ENCODE measurements at regions not wholly inside any gene's neighbourhood (a gene's known extent, or its start where the extent isn't known, plus 50 kb on each side); places are given as distances from the start of the nearest gene placed in this dataset.

GRCh38 chr3:13210221-13210975 lies 137.2 kb upstream of the IQSEC1 start:
- Histone ChIP-seq H3K4me3 (ENCODE audit: low read length) (no peak overlapping the region), H3K27me3 (ENCODE audit: control insufficient read depth, insufficient read depth, low read length) (peaks cover 13% of the 10 kb centered on the region), H3K9me3 (replicated peaks; ENCODE audit: control insufficient read depth, low read depth, low read length) (no peaks in the 10 kb centered on the region), H3K4me1 (ENCODE audit: control insufficient read depth, insufficient read depth, low read length) (peaks cover 12% of the 10 kb centered on the region), H3K36me3 (ENCODE audit: control insufficient read depth, insufficient read depth, low read length) (no peaks in the 10 kb centered on the region), H3K27ac (ENCODE audit: low read length) (no peak overlapping the region)
- WGBS (ENCODE audit: insufficient coverage) = 73% methylated on average over 11 of the region's 22 CpGs
- DNase-seq = no peak

- Histone ChIP-seq H3K9me3 (replicated peaks; ENCODE audit: control insufficient read depth, low read depth, low read length) (no peaks in the 10 kb centered on the region), H3K27ac (ENCODE audit: low read length) (no peak overlapping the region), H3K4me1 (ENCODE audit: control insufficient read depth, insufficient read depth, low read length) (peaks cover 12% of the 10 kb centered on the region), H3K36me3 (ENCODE audit: control insufficient read depth, insufficient read depth, low read length) (no peaks in the 10 kb centered on the region), H3K27me3 (ENCODE audit: control insufficient read depth, insufficient read depth, low read length) (peaks cover 21% of the 10 kb centered on the region), H3K4me3 (ENCODE audit: low read length) (no peak overlapping the region)
- DNase-seq = no peak
- 52% methylated on average over 5 of the region's 6 CpGs for WGBS (ENCODE audit: insufficient coverage)
These were observed 136.4 kb upstream of the IQSEC1 start for GRCh38 chr3:13209634-13209997.

GRCh38 chr3:13208706-13209633 lies 135.7 kb upstream of the IQSEC1 start:
- no peaks in the 10 kb centered on the region for H3K36me3 ChIP-seq (ENCODE audit: control insufficient read depth, insufficient read depth, low read length)
- DNase-seq = no peak
- 61% methylated on average over 16 of the region's 17 CpGs for WGBS (ENCODE audit: insufficient coverage)
- H3K27ac ChIP-seq (ENCODE audit: low read length) = no peak overlapping the region
- H3K4me3 ChIP-seq (ENCODE audit: low read length) = no peak overlapping the region
- H3K4me1 ChIP-seq (ENCODE audit: control insufficient read depth, insufficient read depth, low read length) = peaks cover 12% of the 10 kb centered on the region
- H3K9me3 ChIP-seq (replicated peaks; ENCODE audit: control insufficient read depth, low read depth, low read length) = no peaks in the 10 kb centered on the region
- H3K27me3 ChIP-seq (ENCODE audit: control insufficient read depth, insufficient read depth, low read length) = peaks cover 27% of the 10 kb centered on the region

GRCh38 chr3:13207975-13208705 lies 134.9 kb upstream of the IQSEC1 start:
- H3K9me3 ChIP-seq (replicated peaks; ENCODE audit: control insufficient read depth, low read depth, low read length) = no peaks in the 10 kb centered on the region
- DNase-seq = no peak
- no peaks in the 10 kb centered on the region for H3K36me3 ChIP-seq (ENCODE audit: control insufficient read depth, insufficient read depth, low read length)
- 78% methylated on average over 6 of the region's 11 CpGs for WGBS (ENCODE audit: insufficient coverage)
- no peak overlapping the region for H3K27ac ChIP-seq (ENCODE audit: low read length)
- H3K4me1 ChIP-seq (ENCODE audit: control insufficient read depth, insufficient read depth, low read length) = peaks cover 12% of the 10 kb centered on the region
- H3K4me3 ChIP-seq (ENCODE audit: low read length) = no peak overlapping the region
- peaks cover 35% of the 10 kb centered on the region for H3K27me3 ChIP-seq (ENCODE audit: control insufficient read depth, insufficient read depth, low read length)

GRCh38 chr3:13207578-13207922 lies 134.3 kb upstream of the IQSEC1 start:
- no peak overlapping the region for H3K4me3 ChIP-seq (ENCODE audit: low read length)
- peaks cover 12% of the 10 kb centered on the region for H3K4me1 ChIP-seq (ENCODE audit: control insufficient read depth, insufficient read depth, low read length)
- WGBS (ENCODE audit: insufficient coverage) = 85% methylated on average over 9 of the region's 9 CpGs
- no peak for DNase-seq
- no peaks in the 10 kb centered on the region for H3K36me3 ChIP-seq (ENCODE audit: control insufficient read depth, insufficient read depth, low read length)
- no peak overlapping the region for H3K27ac ChIP-seq (ENCODE audit: low read length)
- peaks cover 41% of the 10 kb centered on the region for H3K27me3 ChIP-seq (ENCODE audit: control insufficient read depth, insufficient read depth, low read length)
- H3K9me3 ChIP-seq (replicated peaks; ENCODE audit: control insufficient read depth, low read depth, low read length) = no peaks in the 10 kb centered on the region

GRCh38 chr3:13206799-13207577 lies 133.8 kb upstream of the IQSEC1 start:
- Histone ChIP-seq H3K4me1 (ENCODE audit: control insufficient read depth, insufficient read depth, low read length) (peaks cover 12% of the 10 kb centered on the region), H3K27ac (ENCODE audit: low read length) (no peak overlapping the region), H3K4me3 (ENCODE audit: low read length) (no peak overlapping the region), H3K27me3 (ENCODE audit: control insufficient read depth, insufficient read depth, low read length) (peaks cover 41% of the 10 kb centered on the region), H3K9me3 (replicated peaks; ENCODE audit: control insufficient read depth, low read depth, low read length) (no peaks in the 10 kb centered on the region), H3K36me3 (ENCODE audit: control insufficient read depth, insufficient read depth, low read length) (no peaks in the 10 kb centered on the region)
- no peak for DNase-seq
- 79% methylated on average over 19 of the region's 20 CpGs for WGBS (ENCODE audit: insufficient coverage)

- no peaks in the 10 kb centered on the region for H3K9me3 ChIP-seq (replicated peaks; ENCODE audit: control insufficient read depth, low read depth, low read length)
- H3K36me3 ChIP-seq (ENCODE audit: control insufficient read depth, insufficient read depth, low read length) = no peaks in the 10 kb centered on the region
- no peak for DNase-seq
- H3K27ac ChIP-seq (ENCODE audit: low read length) = no peak overlapping the region
- peaks cover 47% of the 10 kb centered on the region for H3K27me3 ChIP-seq (ENCODE audit: control insufficient read depth, insufficient read depth, low read length)
- no peak overlapping the region for H3K4me3 ChIP-seq (ENCODE audit: low read length)
- WGBS (ENCODE audit: insufficient coverage) = 89% methylated on average over 3 of the region's 3 CpGs
- peaks cover 12% of the 10 kb centered on the region for H3K4me1 ChIP-seq (ENCODE audit: control insufficient read depth, insufficient read depth, low read length)
These were observed 132.4 kb upstream of the IQSEC1 start for GRCh38 chr3:13205567-13206143.

GRCh38 chr3:13204177-13204581 lies 130.9 kb upstream of the IQSEC1 start:
- no peaks in the 10 kb centered on the region for H3K9me3 ChIP-seq (replicated peaks; ENCODE audit: control insufficient read depth, low read depth, low read length)
- 7% methylated on average over 33 of the region's 34 CpGs for WGBS (ENCODE audit: insufficient coverage)
- H3K27ac ChIP-seq (ENCODE audit: low read length) = no peak overlapping the region
- H3K4me3 ChIP-seq (ENCODE audit: low read length) = no peak overlapping the region
- H3K27me3 ChIP-seq (ENCODE audit: control insufficient read depth, insufficient read depth, low read length) = peaks cover 52% of the 10 kb centered on the region
- peaks cover 7% of the 10 kb centered on the region for H3K4me1 ChIP-seq (ENCODE audit: control insufficient read depth, insufficient read depth, low read length)
- no peak for DNase-seq
- no peaks in the 10 kb centered on the region for H3K36me3 ChIP-seq (ENCODE audit: control insufficient read depth, insufficient read depth, low read length)

GRCh38 chr3:13203398-13204176 lies 130.4 kb upstream of the IQSEC1 start:
- peaks cover under 1% of the 10 kb centered on the region for H3K4me1 ChIP-seq (ENCODE audit: control insufficient read depth, insufficient read depth, low read length)
- H3K4me3 ChIP-seq (ENCODE audit: low read length) = no peak overlapping the region
- H3K36me3 ChIP-seq (ENCODE audit: control insufficient read depth, insufficient read depth, low read length) = no peaks in the 10 kb centered on the region
- H3K27ac ChIP-seq (ENCODE audit: low read length) = no peak overlapping the region
- H3K27me3 ChIP-seq (ENCODE audit: control insufficient read depth, insufficient read depth, low read length) = peaks cover 52% of the 10 kb centered on the region
- no peak for DNase-seq
- no peaks in the 10 kb centered on the region for H3K9me3 ChIP-seq (replicated peaks; ENCODE audit: control insufficient read depth, low read depth, low read length)
- WGBS (ENCODE audit: insufficient coverage) = 47% methylated on average over 14 of the region's 22 CpGs

Data from muscle of leg (tissue), 3 donors.